Ovary (tissue), 7 donors: ENCODE measurements at regions not wholly inside any gene's neighbourhood (a gene's known extent, or its start where the extent isn't known, plus 50 kb on each side); places are given as distances from the start of the nearest gene placed in this dataset.

Experiments
- DNase-seq, 5 donors: peaks; one replicate each; pipeline ENCODE4 v3.0.0-alpha.2; 2019 to 2020
- H3K27ac ChIP-seq, 2 donors: fragments of 200-600 bp; one replicate each; pipeline versions ENCODE4 v1.5.1 to v1.8.0; 2019 to 2022
- H3K27me3 ChIP-seq: fragments of 200-600 bp; one replicate; pipeline ENCODE4 v1.8.0; 2022
- H3K36me3 ChIP-seq: fragments of 200-600 bp; sonication (generic); one replicate; pipeline ENCODE4 v1.5.1; 2019
- H3K4me1 ChIP-seq: one replicate; pipeline ENCODE4 v1.8.1; 2013; ENCODE audit warnings: mild to moderate bottlenecking, moderate library complexity; ENCODE audit not compliant: insufficient read depth
- H3K4me3 ChIP-seq: fragments of 200-600 bp; sonication (generic); one replicate; pipeline ENCODE4 v1.5.1; 2017
- H3K9me3 ChIP-seq, 2 donors: fragments of 200-600 bp in 1 of 2; sonication (generic) in 1 of 2; one replicate each; pipeline versions ENCODE4 v1.5.1 to v1.8.1; 2013 to 2019; ENCODE audit warnings: mild to moderate bottlenecking in 1 of 2, moderate library complexity in 1 of 2
- EP300 ChIP-seq: sonication (generic); formaldehyde crosslinking; IDR thresholded peaks from one replicate; pipeline ENCODE4 v1.6.1; 2017; ENCODE audit warnings: antibody characterized with exemption
- POLR2A ChIP-seq: fragments of 450-650 bp; IDR thresholded peaks from one replicate; pipeline ENCODE4 v1.6.1; 2017; ENCODE audit warnings: antibody characterized with exemption, mild to moderate bottlenecking, moderate library complexity
- WGBS, 3 donors: extraction: QIAGEN DNeasy Blood & Tissue Kit in 1 of 3; methylation state at CpG; one replicate each; pipeline versions ENCODE4 v1.1.5 to v1.1.7; 2013 to 2017; 5-methylcytosine and 5-hydroxymethylcytosine counted together
- intact Hi-C, 4 donors: fragments of 100-400 bp; cut with DNase I; formaldehyde crosslinking; loops; one replicate each; pipeline versions ENCODE4 v1.11.0 to v1.15.1; 2022 to 2023
- TF ChIP-seq, protein P1 (sequence below), 3 donors: fragments of 450-650 bp in 2 of 3; fragments of 200-600 bp in 1 of 3; IDR thresholded peaks; one replicate each; pipeline versions ENCODE4 v1.5.1 to v1.8.0; 2016 to 2022; ENCODE audit warnings: antibody characterized with exemption in 3 of 3, mild to moderate bottlenecking in 1 of 3
- donor health status: DM: no; HTN: no; CAD: no; lungs with moderate emphysema.
- donor health status: DM: no; HTN: no; CAD: no.
- donor health status: Bipolar disorder and iron deficiency.
- donor health status: DM: no; HTN: no; CAD: no.
- donor health status: DM: yes; HTN: yes; CAD: no.

DNA sequence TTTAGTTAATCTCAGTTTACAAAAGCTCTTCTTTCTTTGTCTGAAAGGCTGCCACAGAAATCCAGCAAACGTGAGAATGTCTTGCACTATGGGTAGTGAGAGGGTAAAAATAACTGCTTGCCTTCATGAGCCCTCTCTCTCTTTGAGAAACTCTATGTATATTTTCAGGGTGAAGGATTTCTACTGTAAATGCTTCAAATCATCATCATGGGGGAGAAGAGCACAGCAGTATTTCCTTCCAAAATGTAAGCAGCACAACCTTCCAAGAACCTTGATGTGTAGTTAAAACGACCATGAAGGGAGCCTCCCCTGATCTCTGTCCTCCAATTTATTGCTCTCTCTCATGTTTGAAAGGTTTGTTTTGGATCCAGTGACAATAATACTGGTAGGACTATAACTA lies 141.3 kb upstream of the CENPW start:
- WGBS, 3 donors, result 18 to 37% (median 35%) methylated on average over 2 of the region's 2 CpGs
- intact Hi-C loops, result no loop called here
- TF ChIP-seq, protein P1, sequence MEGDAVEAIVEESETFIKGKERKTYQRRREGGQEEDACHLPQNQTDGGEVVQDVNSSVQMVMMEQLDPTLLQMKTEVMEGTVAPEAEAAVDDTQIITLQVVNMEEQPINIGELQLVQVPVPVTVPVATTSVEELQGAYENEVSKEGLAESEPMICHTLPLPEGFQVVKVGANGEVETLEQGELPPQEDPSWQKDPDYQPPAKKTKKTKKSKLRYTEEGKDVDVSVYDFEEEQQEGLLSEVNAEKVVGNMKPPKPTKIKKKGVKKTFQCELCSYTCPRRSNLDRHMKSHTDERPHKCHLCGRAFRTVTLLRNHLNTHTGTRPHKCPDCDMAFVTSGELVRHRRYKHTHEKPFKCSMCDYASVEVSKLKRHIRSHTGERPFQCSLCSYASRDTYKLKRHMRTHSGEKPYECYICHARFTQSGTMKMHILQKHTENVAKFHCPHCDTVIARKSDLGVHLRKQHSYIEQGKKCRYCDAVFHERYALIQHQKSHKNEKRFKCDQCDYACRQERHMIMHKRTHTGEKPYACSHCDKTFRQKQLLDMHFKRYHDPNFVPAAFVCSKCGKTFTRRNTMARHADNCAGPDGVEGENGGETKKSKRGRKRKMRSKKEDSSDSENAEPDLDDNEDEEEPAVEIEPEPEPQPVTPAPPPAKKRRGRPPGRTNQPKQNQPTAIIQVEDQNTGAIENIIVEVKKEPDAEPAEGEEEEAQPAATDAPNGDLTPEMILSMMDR (IDR thresholded peaks at IDR 0.05), result no peak
- TF ChIP-seq EP300 (no peak), POLR2A (no peak)
- H3K27ac ChIP-seq, result no peak overlapping the region
- no peak overlapping the region for H3K4me3 ChIP-seq
- no peaks in the 10 kb centered on the region for H3K27me3 ChIP-seq
- no peaks in the 10 kb centered on the region for H3K4me1 ChIP-seq
- DNase-seq, result no peak
- no peaks in the 10 kb centered on the region for H3K36me3 ChIP-seq
- no peaks in the 10 kb centered on the region for H3K9me3 ChIP-seq

DNA sequence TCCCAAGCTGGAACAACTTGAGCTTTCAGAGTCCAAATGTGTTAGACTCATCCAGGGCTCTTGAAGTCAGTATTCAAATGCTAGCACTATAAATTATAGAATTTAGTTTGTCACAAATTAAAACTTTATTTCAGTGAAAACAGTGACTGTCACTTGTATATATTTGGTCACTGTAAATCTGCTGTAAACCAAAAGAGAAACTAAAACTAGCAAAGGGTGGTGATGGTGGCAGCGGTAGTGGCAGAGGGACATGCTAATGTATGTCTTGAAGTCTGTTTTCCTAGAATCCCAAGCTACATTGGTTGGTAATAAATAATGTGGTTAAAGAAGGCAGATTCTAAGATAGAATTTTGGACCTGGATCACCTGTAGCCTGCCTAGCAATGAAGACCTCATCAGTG lies 140.4 kb upstream of the CENPW start:
- Histone ChIP-seq H3K9me3 (no peaks in the 10 kb centered on the region), H3K4me1 (no peaks in the 10 kb centered on the region), H3K27me3 (no peaks in the 10 kb centered on the region), H3K4me3 (no peak overlapping the region), H3K36me3 (no peaks in the 10 kb centered on the region), H3K27ac (no peak overlapping the region)
- intact Hi-C loops, result no loop called here
- WGBS, 3 donors, result 95 to 100% (median 96%) methylated on average over 1 of the region's 1 CpG
- no peak for DNase-seq
- TF ChIP-seq POLR2A (no peak), EP300 (no peak)
- TF ChIP-seq, protein P1 (IDR thresholded peaks at IDR 0.05), result no peak

DNA sequence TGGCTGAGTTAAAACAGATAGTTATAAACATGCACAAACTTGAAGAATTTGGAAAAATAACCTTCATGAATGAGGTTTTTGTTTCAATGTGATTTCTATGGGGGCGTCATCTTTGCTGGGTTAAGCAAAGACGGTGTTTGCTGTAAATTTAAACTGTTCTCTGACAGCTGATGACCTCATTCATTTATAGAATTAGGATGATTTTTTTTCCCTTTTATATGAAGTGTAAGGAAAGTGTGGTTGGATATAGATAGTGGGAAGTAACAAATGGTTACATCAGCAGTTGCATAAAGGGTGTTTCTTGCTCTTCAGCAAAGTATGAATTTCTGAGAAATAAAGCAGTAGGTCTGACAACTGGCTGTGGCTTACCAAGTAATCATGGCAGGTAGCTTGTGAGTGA lies 137.2 kb upstream of the CENPW start:
- DNase-seq, result no peak
- Histone ChIP-seq H3K36me3 (no peaks in the 10 kb centered on the region), H3K9me3 (no peaks in the 10 kb centered on the region), H3K27ac (no peak overlapping the region), H3K27me3 (no peaks in the 10 kb centered on the region), H3K4me1 (no peaks in the 10 kb centered on the region), H3K4me3 (no peak overlapping the region)
- TF ChIP-seq EP300 (no peak), POLR2A (no peak)
- TF ChIP-seq, protein P1 (IDR thresholded peaks at IDR 0.05), result no peak
- intact Hi-C loops, result no loop called here
- WGBS, 3 donors, result 59 to 75% (median 68%) methylated on average over 2 of the region's 2 CpGs

DNA sequence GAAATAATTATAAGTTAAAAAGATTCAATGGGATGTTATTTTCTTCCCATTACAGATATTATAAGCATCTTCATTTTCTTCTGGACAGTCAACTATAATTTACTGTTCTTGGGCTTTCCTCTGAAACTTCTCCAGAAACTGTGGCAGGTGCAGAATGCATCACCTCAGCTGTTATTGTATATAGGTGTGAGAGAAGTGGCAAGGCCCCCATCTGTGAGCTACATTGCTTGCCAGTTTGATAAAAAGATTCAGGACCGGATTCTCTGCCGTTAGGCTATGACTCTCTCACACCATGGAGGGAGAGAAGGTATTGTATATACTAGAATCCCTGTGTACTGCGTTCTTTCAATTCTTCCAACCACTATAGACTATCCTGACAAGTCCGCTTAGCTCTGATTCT lies 135.8 kb upstream of the CENPW start:
- no peaks in the 10 kb centered on the region for H3K27me3 ChIP-seq
- intact Hi-C loops, result no loop called here
- H3K27ac ChIP-seq, result no peak overlapping the region
- no peaks in the 10 kb centered on the region for H3K4me1 ChIP-seq
- no peak for DNase-seq
- WGBS, 3 donors, result 94 to 98% (median 95%) methylated on average over 4 of the region's 4 CpGs
- no peaks in the 10 kb centered on the region for H3K36me3 ChIP-seq
- H3K4me3 ChIP-seq, result no peak overlapping the region
- TF ChIP-seq, protein P1 (IDR thresholded peaks at IDR 0.05), result no peak
- no peak for TF ChIP-seq EP300
- TF ChIP-seq POLR2A, result no peak
- H3K9me3 ChIP-seq, result no peaks in the 10 kb centered on the region

DNA sequence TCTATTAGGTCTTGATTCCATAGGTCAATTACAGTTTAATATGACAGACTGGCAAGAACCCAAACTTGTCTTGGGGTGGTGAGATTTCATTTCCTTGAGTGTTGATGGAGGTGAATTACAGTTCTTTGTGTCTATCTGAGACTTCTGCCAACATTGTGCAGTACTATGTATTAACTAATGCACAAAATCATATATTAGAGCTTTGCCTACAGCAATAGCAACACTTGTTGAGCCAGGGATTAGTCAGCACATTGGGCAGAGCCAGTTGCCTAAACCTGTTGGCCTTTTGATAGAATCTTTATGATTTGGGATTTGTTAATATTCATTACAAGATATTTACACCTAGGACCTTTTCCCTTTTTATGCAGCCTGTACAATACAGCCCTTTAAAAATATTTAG lies 135.3 kb upstream of the CENPW start:
- no peaks in the 10 kb centered on the region for H3K27me3 ChIP-seq
- no peak for DNase-seq
- no peaks in the 10 kb centered on the region for H3K36me3 ChIP-seq
- intact Hi-C loops, result no loop called here
- H3K4me3 ChIP-seq, result no peak overlapping the region
- no peaks in the 10 kb centered on the region for H3K9me3 ChIP-seq
- H3K27ac ChIP-seq, result no peak overlapping the region
- no peak for TF ChIP-seq POLR2A
- TF ChIP-seq, protein P1 (IDR thresholded peaks at IDR 0.05), result no peak
- TF ChIP-seq EP300, result no peak
- H3K4me1 ChIP-seq, result no peaks in the 10 kb centered on the region
